Spleen (tissue), 11 donors: ENCODE measurements at regions not wholly inside any gene's neighbourhood (a gene's known extent, or its start where the extent isn't known, plus 50 kb on each side); places are given as distances from the start of the nearest gene placed in this dataset.

Source experiments
- DNase-seq: peaks from one replicate; pipeline ENCODE4 v3.0.0-alpha.2; 2020
- H3K27ac ChIP-seq, 8 donors: fragments of 200-600 bp; sonication (generic) in 7 of 8; 1 replicate in 4 of 8; 2 replicates in 4 of 8; pipeline versions ENCODE4 v1.5.0 to v1.8.0; 2016 to 2021; ENCODE audit warnings: inconsistent platforms in 4 of 8, mild to moderate bottlenecking in 4 of 8, moderate library complexity in 1 of 8
- H3K27me3 ChIP-seq, 7 donors: fragments of 200-600 bp; sonication (generic) in 6 of 7; replicated peaks in 1 of 7; 1 replicate in 4 of 7; 2 replicates in 3 of 7; pipeline versions ENCODE4 v1.5.0 to v1.8.0; 2016 to 2021; ENCODE audit warnings: inconsistent platforms in 3 of 7, mild to moderate bottlenecking in 1 of 7
- H3K36me3 ChIP-seq, 6 donors: fragments of 200-600 bp; sonication (generic) in 5 of 6; 1 replicate in 4 of 6; 2 replicates in 2 of 6; pipeline versions ENCODE4 v1.5.0 to v1.8.0; 2016 to 2021; ENCODE audit warnings: inconsistent platforms in 2 of 6
- H3K4me1 ChIP-seq, 6 donors: fragments of 200-600 bp; sonication (generic) in 5 of 6; 1 replicate in 3 of 6; 2 replicates in 3 of 6; pipeline versions ENCODE4 v1.5.0 to v1.8.0; 2016 to 2021; ENCODE audit warnings: inconsistent platforms in 3 of 6
- H3K4me3 ChIP-seq, 8 donors: fragments of 200-600 bp; sonication (generic) in 7 of 8; 1 replicate in 4 of 8; 2 replicates in 4 of 8; pipeline versions ENCODE4 v1.5.0 to v1.8.0; 2016 to 2021; ENCODE audit warnings: inconsistent platforms in 4 of 8, mild to moderate bottlenecking in 4 of 8, moderate library complexity in 2 of 8
- H3K9me3 ChIP-seq, 8 donors: fragments of 200-600 bp; sonication (generic) in 7 of 8; 1 replicate in 4 of 8; 2 replicates in 4 of 8; pipeline versions ENCODE4 v1.5.0 to v1.8.0; 2016 to 2021; ENCODE audit warnings: inconsistent platforms in 4 of 8
- CTCF ChIP-seq, 11 experiments: fragments of 200-600 bp in 7 of 11; fragments of 450-650 bp in 4 of 11; sonication (generic) in 4 of 11; IDR thresholded peaks in 8 of 11; conservative IDR thresholded peaks in 3 of 11; 1 replicate in 7 of 11; 2 replicates in 4 of 11; pipeline versions ENCODE4 v1.4.0 to v1.8.0; 2016 to 2021; ENCODE audit warnings: antibody characterized with exemption in 11 of 11, inconsistent platforms in 4 of 11, mild to moderate bottlenecking in 1 of 11
- POLR2A ChIP-seq, 3 donors: fragments of 450-650 bp; IDR thresholded peaks; one replicate each; pipeline ENCODE4 v1.5.1; 2017; ENCODE audit warnings: antibody characterized with exemption in 3 of 3, mild to moderate bottlenecking in 1 of 3
- POLR2AphosphoS5 ChIP-seq, 3 donors: sonication (generic); formaldehyde crosslinking; IDR thresholded peaks; one replicate each; pipeline ENCODE4 v1.5.1; 2017; ENCODE audit warnings: antibody characterized with exemption in 3 of 3
- WGBS, 5 donors: extraction: QIAGEN DNeasy Blood & Tissue Kit in 3 of 5; methylation state at CpG; one replicate each; pipeline versions ENCODE4 v1.1.5 to v1.1.7; 2013 to 2018; 5-methylcytosine and 5-hydroxymethylcytosine counted together
- intact Hi-C: fragments of 100-400 bp; cut with DNase I; formaldehyde crosslinking; loops from one replicate; pipeline ENCODE4 v1.15.0; 2023; ENCODE audit warnings: low total_unique reads
- donor health status: healthy with polysubstance abuse.
- donor health status: DM: no; HTN: no; CAD: no; lungs with moderate emphysema.
- donor health status: DM: no; HTN: no; CAD: no.
- donor health status: Bipolar disorder and iron deficiency.
- donor health status: healthy.
- donor health status: DM: no; HTN: no; CAD: no.
- donor health status: DM: yes; HTN: yes; CAD: no.

DNA sequence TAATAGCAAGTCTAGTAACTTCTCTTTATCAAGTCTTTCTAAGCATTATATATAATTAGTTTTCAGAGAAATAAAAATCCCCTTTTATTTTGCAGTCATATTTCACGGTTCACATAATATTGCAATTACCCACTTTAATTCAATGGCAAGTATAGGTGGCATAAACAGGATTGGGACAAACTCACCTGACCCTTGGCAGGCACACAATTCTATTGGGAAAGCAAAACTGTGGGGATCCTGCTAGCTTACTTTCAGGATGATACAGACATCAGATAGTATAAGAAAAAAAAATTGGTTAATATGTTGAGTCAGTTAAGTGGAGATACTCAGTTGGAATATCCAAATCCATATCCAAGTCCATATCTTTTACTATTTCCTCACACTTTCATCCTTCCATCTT is 294.8 kb downstream of the SNX13 start:
- no peak for DNase-seq
- Histone ChIP-seq H3K36me3 (no peaks in the 10 kb centered on the region), H3K4me3 (no peak overlapping the region), H3K9me3 (peaks cover 0 to 15% (median 6%) of the 10 kb centered on the region in 8 donors), H3K27me3 (no peaks in the 10 kb centered on the region), H3K27ac (no peak overlapping the region), H3K4me1 (no peaks in the 10 kb centered on the region)
- intact Hi-C loops: loop anchor here (10.0 kb wide), 1 partner anchor 661 kb away; no protein-coding TSS in a partner anchor
- 79 to 94% (median 92%) methylated on average over 1 of the region's 1 CpG for WGBS, 5 donors
- TF ChIP-seq POLR2AphosphoS5 (IDR thresholded peaks at IDR 0.05) (no peak), CTCF (IDR thresholded peaks at IDR 0.05 in 8 of 11, conservative IDR thresholded peaks at IDR 0.05 in 3 of 11) (no peak), POLR2A (IDR thresholded peaks at IDR 0.05) (no peak)

- intact Hi-C loops: loop anchor here (10.0 kb wide), 1 partner anchor 662 kb away; no protein-coding TSS in a partner anchor
- 67 to 76% (median 70%) methylated on average over 3 of the region's 3 CpGs for WGBS, 5 donors
- no peak overlapping the region for H3K27ac ChIP-seq
- no peak for DNase-seq
- no peaks in the 10 kb centered on the region for H3K4me1 ChIP-seq
- no peaks in the 10 kb centered on the region for H3K27me3 ChIP-seq
- no peaks in the 10 kb centered on the region for H3K36me3 ChIP-seq
- peaks cover 0 to 15% (median 6%) of the 10 kb centered on the region in 8 donors for H3K9me3 ChIP-seq
- no peak overlapping the region for H3K4me3 ChIP-seq
- TF ChIP-seq POLR2A (IDR thresholded peaks at IDR 0.05) (no peak), POLR2AphosphoS5 (IDR thresholded peaks at IDR 0.05) (no peak), CTCF (IDR thresholded peaks at IDR 0.05 in 8 of 11, conservative IDR thresholded peaks at IDR 0.05 in 3 of 11) (no peak)
Observed at GRCh38 chr7:17646253-17646956, 293.9 kb downstream of the SNX13 start.

GRCh38 chr7:17651341-17651740 is 289.0 kb downstream of the SNX13 start:
- Histone ChIP-seq H3K27me3 (no peaks in the 10 kb centered on the region), H3K4me1 (peaks cover 0 to 10% (median 0%) of the 10 kb centered on the region in 6 donors), H3K9me3 (no peaks in the 10 kb centered on the region), H3K27ac (no peak overlapping the region), H3K4me3 (no peak overlapping the region), H3K36me3 (no peaks in the 10 kb centered on the region)
- intact Hi-C loops: no loop called here
- TF ChIP-seq POLR2AphosphoS5 (IDR thresholded peaks at IDR 0.05) (no peak), POLR2A (IDR thresholded peaks at IDR 0.05) (no peak), CTCF (IDR thresholded peaks at IDR 0.05 in 8 of 11, conservative IDR thresholded peaks at IDR 0.05 in 3 of 11) (no peak)
- DNase-seq: no peak
- 86 to 97% (median 91%) methylated on average over 2 of the region's 2 CpGs for WGBS, 5 donors

- no peak for DNase-seq
Observed at GRCh38 chr7:17651863-17652385, 288.4 kb downstream of the SNX13 start.

More at GRCh38 chr7:17651863-17652385, 288.4 kb downstream of the SNX13 start:
- no peaks in the 10 kb centered on the region for H3K9me3 ChIP-seq
- peaks cover 0 to 10% (median 0%) of the 10 kb centered on the region in 6 donors for H3K4me1 ChIP-seq
- H3K27ac ChIP-seq: no peak overlapping the region
- no peak overlapping the region for H3K4me3 ChIP-seq
- no peaks in the 10 kb centered on the region for H3K27me3 ChIP-seq
- intact Hi-C loops: no loop called here
- 64 to 81% (median 77%) methylated on average over 4 of the region's 4 CpGs for WGBS, 5 donors
- TF ChIP-seq POLR2AphosphoS5 (IDR thresholded peaks at IDR 0.05) (no peak), POLR2A (IDR thresholded peaks at IDR 0.05) (no peak), CTCF (IDR thresholded peaks at IDR 0.05 in 8 of 11, conservative IDR thresholded peaks at IDR 0.05 in 3 of 11) (no peak)
- no peaks in the 10 kb centered on the region for H3K36me3 ChIP-seq
